22Rv1 (cell line): ENCODE measurements at regions not wholly inside any gene's neighbourhood (a gene's known extent, or its start where the extent isn't known, plus 50 kb on each side); places are given as distances from the start of the nearest gene placed in this dataset.
"Not testable (repeated sequence)": the region's sequence is repeated elsewhere in the genome, so short reads cannot be mapped to it uniquely, and the experiment has no call there.

ENCODE experiments used
- H3K27ac ChIP-seq: fragments of 450-650 bp; 2 replicates; pipeline ENCODE4 v1.5.1; 2017
- ZFX ChIP-seq: fragments of 450-650 bp; IDR thresholded peaks from 2 replicates; pipeline ENCODE4 v1.6.1; 2017; ENCODE audit warnings: antibody characterized with exemption, borderline replicate concordance
- TF ChIP-seq, protein P1 (sequence below): fragments of 450-650 bp; IDR thresholded peaks from 2 replicates; pipeline ENCODE4 v1.5.1; 2017; ENCODE audit warnings: mild to moderate bottlenecking

DNA sequence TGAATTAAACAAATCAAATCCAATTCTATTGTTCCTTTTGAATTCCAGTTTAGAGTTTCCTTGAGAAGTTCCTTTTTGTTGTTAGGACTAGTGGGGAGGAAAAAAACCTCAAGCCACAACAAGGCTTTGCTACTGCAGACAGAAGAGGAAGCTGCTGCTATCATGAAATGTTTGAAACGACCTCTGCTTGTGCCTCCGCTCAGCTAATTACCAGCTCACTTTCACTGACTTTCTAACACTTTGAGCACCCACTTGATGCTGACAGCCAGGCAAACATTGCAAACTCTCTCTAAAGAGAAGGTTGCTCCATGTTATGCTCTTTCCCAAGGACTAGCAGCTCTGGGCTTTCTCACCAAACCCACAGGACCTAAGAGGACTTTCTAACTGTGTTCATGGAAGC lies 203.9 kb upstream of the PROX1 start:
- no peak overlapping the region for H3K27ac ChIP-seq
- TF ChIP-seq, protein P1, sequence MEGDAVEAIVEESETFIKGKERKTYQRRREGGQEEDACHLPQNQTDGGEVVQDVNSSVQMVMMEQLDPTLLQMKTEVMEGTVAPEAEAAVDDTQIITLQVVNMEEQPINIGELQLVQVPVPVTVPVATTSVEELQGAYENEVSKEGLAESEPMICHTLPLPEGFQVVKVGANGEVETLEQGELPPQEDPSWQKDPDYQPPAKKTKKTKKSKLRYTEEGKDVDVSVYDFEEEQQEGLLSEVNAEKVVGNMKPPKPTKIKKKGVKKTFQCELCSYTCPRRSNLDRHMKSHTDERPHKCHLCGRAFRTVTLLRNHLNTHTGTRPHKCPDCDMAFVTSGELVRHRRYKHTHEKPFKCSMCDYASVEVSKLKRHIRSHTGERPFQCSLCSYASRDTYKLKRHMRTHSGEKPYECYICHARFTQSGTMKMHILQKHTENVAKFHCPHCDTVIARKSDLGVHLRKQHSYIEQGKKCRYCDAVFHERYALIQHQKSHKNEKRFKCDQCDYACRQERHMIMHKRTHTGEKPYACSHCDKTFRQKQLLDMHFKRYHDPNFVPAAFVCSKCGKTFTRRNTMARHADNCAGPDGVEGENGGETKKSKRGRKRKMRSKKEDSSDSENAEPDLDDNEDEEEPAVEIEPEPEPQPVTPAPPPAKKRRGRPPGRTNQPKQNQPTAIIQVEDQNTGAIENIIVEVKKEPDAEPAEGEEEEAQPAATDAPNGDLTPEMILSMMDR = no peak
- TF ChIP-seq ZFX = no peak

DNA sequence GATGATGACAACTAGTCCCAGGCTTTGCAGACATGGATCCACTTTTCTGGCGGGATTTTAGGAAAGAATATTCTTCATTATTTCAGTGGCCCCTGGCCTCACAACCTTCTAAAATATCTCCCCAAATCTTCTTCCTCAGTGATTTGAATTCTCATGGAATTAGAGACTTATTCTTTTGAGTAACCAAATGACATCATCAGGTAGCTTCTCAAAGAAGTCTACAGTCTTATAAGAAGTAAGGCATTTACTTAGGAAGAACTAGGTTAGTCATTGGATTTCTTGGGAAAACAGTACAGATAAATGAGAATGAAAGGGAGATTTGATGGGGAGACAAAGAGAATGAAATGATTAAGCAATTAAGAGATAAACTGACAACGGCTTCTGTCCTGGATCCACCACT lies 201.1 kb upstream of the PROX1 start:
- no peak for TF ChIP-seq ZFX
- TF ChIP-seq, protein P1 = no peak
- H3K27ac ChIP-seq = no peak overlapping the region

DNA sequence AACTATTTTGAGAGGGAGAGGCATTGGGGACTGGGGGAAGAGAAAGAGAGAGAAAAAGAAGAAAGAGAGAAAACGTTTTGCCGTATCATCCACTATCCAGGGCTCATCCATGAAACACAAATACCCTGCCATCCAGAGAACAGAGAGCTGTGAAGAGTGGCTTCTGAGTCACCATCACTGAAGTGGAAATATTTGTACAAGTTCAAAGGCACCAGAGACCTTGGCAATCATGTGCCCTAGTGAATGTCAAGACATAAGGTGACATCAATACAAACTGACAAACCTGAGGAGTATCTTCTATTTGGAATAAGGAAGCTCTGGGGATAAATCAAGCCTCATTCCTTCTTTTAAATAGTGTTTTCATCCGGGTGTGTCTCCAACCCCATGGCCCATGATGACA lies 197.2 kb upstream of the PROX1 start:
- TF ChIP-seq ZFX = no peak
- TF ChIP-seq, protein P1 = no peak

DNA sequence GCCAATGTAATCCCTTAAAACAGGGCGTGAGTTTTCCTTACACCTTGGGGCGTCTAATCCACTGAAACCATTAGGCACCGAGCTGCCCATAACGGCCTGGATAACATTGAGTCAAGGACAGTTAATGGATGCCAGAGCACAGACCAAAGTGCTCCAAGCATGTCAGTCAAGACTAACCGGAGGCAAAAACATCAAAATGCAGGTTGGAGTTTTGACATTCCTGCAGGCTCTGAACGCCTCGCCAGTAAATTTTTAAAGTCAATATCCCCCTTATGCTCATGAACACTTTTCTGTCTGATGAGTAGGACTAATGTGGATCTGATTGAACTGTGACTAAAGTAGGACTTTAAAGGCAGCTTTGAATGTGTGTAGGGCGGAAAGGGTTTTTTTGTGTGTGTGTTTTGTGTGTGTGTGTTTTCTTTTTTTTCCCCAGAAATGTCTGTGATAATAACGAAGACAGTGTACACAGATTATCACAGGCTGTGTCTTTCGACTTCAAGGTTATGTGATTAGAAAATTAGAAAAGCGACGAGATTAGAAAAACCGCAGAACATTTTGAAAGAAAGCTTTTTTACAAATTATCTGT lies 194.2 kb upstream of the PROX1 start:
- no peak overlapping the region for H3K27ac ChIP-seq
- no peak for TF ChIP-seq ZFX

More for the DNA sequence above, 197.2 kb upstream of the PROX1 start:
- no peak overlapping the region for H3K27ac ChIP-seq

DNA sequence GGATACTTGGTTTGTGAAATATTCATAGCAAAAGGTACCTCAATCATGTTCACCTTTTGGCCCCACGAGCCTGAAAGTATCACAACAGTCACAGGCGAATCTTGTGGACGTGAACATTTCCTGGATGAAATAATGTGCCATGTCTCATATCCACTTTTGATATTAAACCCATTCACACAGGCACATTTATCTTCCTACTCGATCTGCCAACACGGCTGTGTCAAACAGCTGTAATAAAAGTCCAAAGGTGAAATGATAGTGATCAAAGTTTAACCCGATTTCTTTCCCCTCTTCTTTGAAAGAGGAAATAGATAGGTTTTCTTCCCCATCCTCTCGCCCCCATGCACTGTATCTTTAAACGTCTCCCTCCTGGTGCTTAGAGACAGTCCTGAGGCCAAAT lies 191.2 kb upstream of the PROX1 start:
- TF ChIP-seq, protein P1 = no peak
- TF ChIP-seq ZFX = no peak
- no peak overlapping the region for H3K27ac ChIP-seq

DNA sequence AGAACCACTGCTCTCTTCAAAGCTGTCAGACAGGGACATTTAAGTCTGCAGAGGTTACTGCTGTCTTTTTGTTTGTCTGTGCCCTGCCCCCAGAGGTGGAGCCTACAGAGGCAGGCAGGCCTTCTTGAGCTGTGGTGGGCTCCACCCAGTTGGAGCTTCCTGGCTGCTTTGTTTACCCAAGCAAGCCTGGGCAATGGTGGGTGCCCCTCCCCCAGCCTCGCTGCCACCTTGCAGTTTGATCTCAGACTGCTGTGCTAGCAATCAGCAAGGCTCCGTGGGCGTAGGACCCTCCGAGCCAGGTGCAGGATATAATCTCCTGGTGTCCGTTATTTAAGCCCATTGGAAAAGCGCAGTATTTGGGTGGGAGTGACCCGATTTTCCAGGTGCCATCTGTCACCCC lies 179.5 kb upstream of the PROX1 start:
- not testable (repeated sequence) for H3K27ac ChIP-seq

DNA sequence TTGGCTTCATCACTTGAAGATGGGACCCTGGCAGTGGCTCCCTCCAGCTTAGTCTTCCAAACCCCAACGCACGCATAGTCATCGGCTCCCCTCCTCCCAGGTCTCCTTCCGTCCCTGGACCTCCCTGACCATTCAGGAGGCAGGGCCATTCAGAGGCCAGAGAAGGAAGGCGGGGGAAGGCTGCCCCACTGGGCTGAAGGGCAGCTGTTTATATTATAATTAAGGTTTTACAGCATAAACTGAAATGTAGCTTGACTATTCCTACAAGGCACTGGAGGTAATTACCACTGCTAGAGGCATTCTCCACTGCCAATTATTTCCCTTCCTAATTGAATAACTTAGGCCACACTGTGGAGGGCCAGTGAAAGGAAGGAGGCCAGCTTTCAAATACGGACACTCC lies 170.6 kb upstream of the PROX1 start:
- TF ChIP-seq, protein P1 = no peak
- TF ChIP-seq ZFX = no peak
- H3K27ac ChIP-seq = no peak overlapping the region

DNA sequence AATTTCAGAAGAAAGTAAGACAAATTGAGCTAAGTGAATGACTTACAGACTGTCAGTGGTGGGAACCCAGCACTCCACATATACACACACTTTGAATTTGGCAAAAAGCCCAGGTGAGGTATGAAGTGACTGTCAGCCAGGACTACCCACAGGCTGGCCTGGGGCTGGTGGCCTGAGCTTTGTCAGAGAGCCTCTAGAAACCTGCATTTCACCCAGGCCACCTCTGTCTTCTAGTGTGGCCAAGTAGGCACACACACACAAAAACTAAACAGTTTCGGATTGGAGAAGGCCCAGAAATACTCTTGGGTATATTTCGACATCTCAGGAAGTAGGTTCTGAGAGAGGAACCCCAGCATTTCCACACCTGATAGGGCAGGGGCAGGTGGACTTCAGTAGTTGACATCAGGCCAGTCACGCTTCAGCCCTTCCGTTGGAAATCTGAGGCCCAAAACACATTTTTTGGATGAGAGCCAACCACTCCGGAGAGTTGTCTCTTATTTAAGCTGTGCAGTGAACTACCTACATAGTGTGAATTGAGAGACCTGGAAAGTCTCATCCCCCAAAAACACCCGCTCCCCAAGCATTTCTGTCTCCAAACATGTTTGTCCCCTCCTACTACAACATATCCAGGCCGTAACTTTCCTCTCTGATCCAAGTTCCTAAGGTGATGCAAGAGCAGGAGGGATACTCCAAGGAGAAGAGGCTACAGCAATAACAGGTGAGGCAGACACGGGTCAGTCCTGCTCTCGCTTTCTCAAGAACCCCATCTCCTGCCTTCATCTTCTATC lies 167.2 kb upstream of the PROX1 start:
- no peak for TF ChIP-seq ZFX
- TF ChIP-seq, protein P1 = no peak
- no peak overlapping the region for H3K27ac ChIP-seq
